ENCODE measurements at regions not wholly inside any gene's neighbourhood (a gene's known extent, or its start where the extent isn't known, plus 50 kb on each side); places are given as distances from the start of the nearest gene placed in this dataset.

DNA sequence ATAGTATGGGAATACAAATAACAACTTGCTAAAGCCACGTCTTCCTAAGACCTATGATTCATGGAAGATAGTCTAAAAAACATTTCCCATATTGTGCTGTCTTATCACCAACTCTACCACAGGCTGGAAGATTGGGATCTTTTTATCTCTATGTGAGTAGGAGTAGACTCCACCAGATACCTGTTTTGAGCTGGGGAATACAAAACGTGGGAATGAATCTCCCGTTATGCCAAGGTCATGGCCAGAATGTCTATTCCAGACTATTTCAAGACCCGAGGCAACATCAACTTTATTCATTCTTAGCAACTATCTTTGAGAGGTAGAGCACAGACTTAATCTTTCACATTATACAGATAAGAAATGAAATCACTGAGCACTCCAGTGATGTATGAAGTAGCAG, 2350.9 kb upstream of the WWC1 start:
- ChIA-PET CTCF (no interaction called here), POLR2A (no interaction called here)
- TF ChIP-seq, protein P1, sequence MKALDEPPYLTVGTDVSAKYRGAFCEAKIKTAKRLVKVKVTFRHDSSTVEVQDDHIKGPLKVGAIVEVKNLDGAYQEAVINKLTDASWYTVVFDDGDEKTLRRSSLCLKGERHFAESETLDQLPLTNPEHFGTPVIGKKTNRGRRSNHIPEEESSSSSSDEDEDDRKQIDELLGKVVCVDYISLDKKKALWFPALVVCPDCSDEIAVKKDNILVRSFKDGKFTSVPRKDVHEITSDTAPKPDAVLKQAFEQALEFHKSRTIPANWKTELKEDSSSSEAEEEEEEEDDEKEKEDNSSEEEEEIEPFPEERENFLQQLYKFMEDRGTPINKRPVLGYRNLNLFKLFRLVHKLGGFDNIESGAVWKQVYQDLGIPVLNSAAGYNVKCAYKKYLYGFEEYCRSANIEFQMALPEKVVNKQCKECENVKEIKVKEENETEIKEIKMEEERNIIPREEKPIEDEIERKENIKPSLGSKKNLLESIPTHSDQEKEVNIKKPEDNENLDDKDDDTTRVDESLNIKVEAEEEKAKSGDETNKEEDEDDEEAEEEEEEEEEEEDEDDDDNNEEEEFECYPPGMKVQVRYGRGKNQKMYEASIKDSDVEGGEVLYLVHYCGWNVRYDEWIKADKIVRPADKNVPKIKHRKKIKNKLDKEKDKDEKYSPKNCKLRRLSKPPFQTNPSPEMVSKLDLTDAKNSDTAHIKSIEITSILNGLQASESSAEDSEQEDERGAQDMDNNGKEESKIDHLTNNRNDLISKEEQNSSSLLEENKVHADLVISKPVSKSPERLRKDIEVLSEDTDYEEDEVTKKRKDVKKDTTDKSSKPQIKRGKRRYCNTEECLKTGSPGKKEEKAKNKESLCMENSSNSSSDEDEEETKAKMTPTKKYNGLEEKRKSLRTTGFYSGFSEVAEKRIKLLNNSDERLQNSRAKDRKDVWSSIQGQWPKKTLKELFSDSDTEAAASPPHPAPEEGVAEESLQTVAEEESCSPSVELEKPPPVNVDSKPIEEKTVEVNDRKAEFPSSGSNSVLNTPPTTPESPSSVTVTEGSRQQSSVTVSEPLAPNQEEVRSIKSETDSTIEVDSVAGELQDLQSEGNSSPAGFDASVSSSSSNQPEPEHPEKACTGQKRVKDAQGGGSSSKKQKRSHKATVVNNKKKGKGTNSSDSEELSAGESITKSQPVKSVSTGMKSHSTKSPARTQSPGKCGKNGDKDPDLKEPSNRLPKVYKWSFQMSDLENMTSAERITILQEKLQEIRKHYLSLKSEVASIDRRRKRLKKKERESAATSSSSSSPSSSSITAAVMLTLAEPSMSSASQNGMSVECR (CRISPR knock-in tag; IDR thresholded peaks at IDR 0.05; ENCODE audit: borderline replicate concordance), result no peak
- no peak for TF ChIP-seq ETV6 (CRISPR knock-in tag; IDR thresholded peaks at IDR 0.05)
- no peak for TF ChIP-seq E2F4 (CRISPR knock-in tag; IDR thresholded peaks at IDR 0.05; ENCODE audit: borderline replicate concordance, low read depth)
- no peak for TF ChIP-seq ZNF396 (CRISPR knock-in tag; IDR thresholded peaks at IDR 0.05; ENCODE audit: borderline replicate concordance)
- no peak for TF ChIP-seq FOXK1 (CRISPR knock-in tag; IDR thresholded peaks at IDR 0.05)
- ATAC-seq, result no peak
- H3K36me3 Mint-ChIP-seq, result no peaks in the 10 kb centered on the region
- H3K27me3 Mint-ChIP-seq (ENCODE audit: low read depth), result no peaks in the 10 kb centered on the region
- no peak for DNase-seq (ENCODE audit: low spot score)
- no peaks in the 10 kb centered on the region for H3K4me1 Mint-ChIP-seq
- H3K4me3 Mint-ChIP-seq, result no peak overlapping the region
- peaks cover 4% of the 10 kb centered on the region; the same call in 1 of the 2 replicates for H3K9me3 Mint-ChIP-seq
- no peak overlapping the region for H3K27ac Mint-ChIP-seq

- peaks cover 3% of the 10 kb centered on the region for H3K36me3 Mint-ChIP-seq
- H3K4me1 Mint-ChIP-seq, result peaks cover 8% of the 10 kb centered on the region
- ChIA-PET CTCF (no interaction called here), POLR2A (no interaction called here)
- TF ChIP-seq USF2 (CRISPR knock-in tag; IDR thresholded peaks at IDR 0.05) (no peak), FOXJ3 (CRISPR knock-in tag; IDR thresholded peaks at IDR 0.05; ENCODE audit: borderline replicate concordance) (no peak), KAT7 (CRISPR knock-in tag; IDR thresholded peaks at IDR 0.05; ENCODE audit: borderline replicate concordance) (no peak), JAZF1 (CRISPR knock-in tag; IDR thresholded peaks at IDR 0.05) (no peak), CBFB (CRISPR knock-in tag; IDR thresholded peaks at IDR 0.05; ENCODE audit: low read depth) (no peak), RORB (CRISPR knock-in tag; IDR thresholded peaks at IDR 0.05) (no peak), ZBTB43 (CRISPR knock-in tag; IDR thresholded peaks at IDR 0.05) (no peak), ATF3 (CRISPR knock-in tag; conservative IDR thresholded peaks at IDR 0.05) (no peak), ZNF671 (CRISPR knock-in tag; IDR thresholded peaks at IDR 0.05) (no peak), ESRRA (CRISPR knock-in tag; IDR thresholded peaks at IDR 0.05; ENCODE audit: borderline replicate concordance) (no peak), NR2C2 (CRISPR knock-in tag; IDR thresholded peaks at IDR 0.05) (no peak), NFATC4 (CRISPR knock-in tag; IDR thresholded peaks at IDR 0.05) (no peak), ETV6 (CRISPR knock-in tag; IDR thresholded peaks at IDR 0.05) (no peak), TCF7 (CRISPR knock-in tag; IDR thresholded peaks at IDR 0.05; ENCODE audit: low read depth) (no peak), SP1 (CRISPR knock-in tag; conservative IDR thresholded peaks at IDR 0.05) (no peak), ZNF423 (CRISPR knock-in tag; IDR thresholded peaks at IDR 0.05) (no peak), ELF4 (CRISPR knock-in tag; IDR thresholded peaks at IDR 0.05; ENCODE audit: low read depth) (no peak), SMAD4 (CRISPR knock-in tag; IDR thresholded peaks at IDR 0.05) (no peak), GABPB1 (CRISPR knock-in tag; IDR thresholded peaks at IDR 0.05) (no peak), OVOL2 (CRISPR knock-in tag; IDR thresholded peaks at IDR 0.05; ENCODE audit: borderline replicate concordance) (no peak)
- H3K27me3 Mint-ChIP-seq (ENCODE audit: low read depth), result no peaks in the 10 kb centered on the region
- peaks cover 10% of the 10 kb centered on the region for H3K9me3 Mint-ChIP-seq
- ATAC-seq (no peak), DNase-seq (ENCODE audit: low spot score) (no peak)
- no peak overlapping the region for H3K27ac Mint-ChIP-seq
- no peak overlapping the region for H3K4me3 Mint-ChIP-seq
Measured at GRCh38 chr5:165956854-165957253, 2334.6 kb upstream of the WWC1 start.
